Neural progenitor cell (in vitro differentiated cells): ENCODE measurements at regions not wholly inside any gene's neighbourhood (a gene's known extent, or its start where the extent isn't known, plus 50 kb on each side); places are given as distances from the start of the nearest gene placed in this dataset.

Experiments
- CTCF ChIP-seq: fragments of 200-600 bp; sonication (generic); IDR thresholded peaks from 2 replicates; pipeline ENCODE4 v1.5.1; 2017; ENCODE audit warnings: antibody characterized with exemption, mild to moderate bottlenecking
- EZH2 ChIP-seq: fragments of 200-600 bp; sonication (generic); IDR thresholded peaks from 2 replicates; pipeline ENCODE4 v1.6.1; 2017; ENCODE audit warnings: antibody characterized with exemption, mild to moderate bottlenecking, moderate library complexity

- TF ChIP-seq EZH2 (no peak), CTCF (no peak)
Measured at GRCh38 chr22:49183826-49184216, 643.9 kb downstream of the BRD1 start.
